ENCODE measurements at regions not wholly inside any gene's neighbourhood (a gene's known extent, or its start where the extent isn't known, plus 50 kb on each side); places are given as distances from the start of the nearest gene placed in this dataset.

DNA sequence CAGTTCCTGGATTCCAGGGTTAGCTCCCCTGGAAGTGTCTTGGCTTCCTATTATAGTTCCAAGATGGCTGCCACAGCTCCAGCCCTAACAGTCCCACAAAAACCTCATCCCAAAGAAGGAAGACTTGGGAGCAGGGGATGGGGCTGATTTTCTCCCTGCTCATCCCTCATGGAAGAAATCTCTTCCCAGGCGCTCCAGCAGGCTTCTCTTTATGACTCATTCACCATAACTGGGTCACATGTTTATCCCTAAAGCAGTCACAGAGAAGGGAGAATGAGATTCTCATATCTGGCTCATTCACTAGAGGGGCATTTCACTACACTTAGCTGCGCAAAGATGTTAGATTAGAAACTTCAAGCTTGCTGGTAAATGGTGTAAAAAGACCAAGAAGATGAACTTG, 206.5 kb upstream of the IRX3 start:
- TF ChIP-seq, protein P1, sequence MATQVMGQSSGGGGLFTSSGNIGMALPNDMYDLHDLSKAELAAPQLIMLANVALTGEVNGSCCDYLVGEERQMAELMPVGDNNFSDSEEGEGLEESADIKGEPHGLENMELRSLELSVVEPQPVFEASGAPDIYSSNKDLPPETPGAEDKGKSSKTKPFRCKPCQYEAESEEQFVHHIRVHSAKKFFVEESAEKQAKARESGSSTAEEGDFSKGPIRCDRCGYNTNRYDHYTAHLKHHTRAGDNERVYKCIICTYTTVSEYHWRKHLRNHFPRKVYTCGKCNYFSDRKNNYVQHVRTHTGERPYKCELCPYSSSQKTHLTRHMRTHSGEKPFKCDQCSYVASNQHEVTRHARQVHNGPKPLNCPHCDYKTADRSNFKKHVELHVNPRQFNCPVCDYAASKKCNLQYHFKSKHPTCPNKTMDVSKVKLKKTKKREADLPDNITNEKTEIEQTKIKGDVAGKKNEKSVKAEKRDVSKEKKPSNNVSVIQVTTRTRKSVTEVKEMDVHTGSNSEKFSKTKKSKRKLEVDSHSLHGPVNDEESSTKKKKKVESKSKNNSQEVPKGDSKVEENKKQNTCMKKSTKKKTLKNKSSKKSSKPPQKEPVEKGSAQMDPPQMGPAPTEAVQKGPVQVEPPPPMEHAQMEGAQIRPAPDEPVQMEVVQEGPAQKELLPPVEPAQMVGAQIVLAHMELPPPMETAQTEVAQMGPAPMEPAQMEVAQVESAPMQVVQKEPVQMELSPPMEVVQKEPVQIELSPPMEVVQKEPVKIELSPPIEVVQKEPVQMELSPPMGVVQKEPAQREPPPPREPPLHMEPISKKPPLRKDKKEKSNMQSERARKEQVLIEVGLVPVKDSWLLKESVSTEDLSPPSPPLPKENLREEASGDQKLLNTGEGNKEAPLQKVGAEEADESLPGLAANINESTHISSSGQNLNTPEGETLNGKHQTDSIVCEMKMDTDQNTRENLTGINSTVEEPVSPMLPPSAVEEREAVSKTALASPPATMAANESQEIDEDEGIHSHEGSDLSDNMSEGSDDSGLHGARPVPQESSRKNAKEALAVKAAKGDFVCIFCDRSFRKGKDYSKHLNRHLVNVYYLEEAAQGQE (IDR thresholded peaks at IDR 0.05; ENCODE audit: insufficient read depth in 1 of 2, low read depth in 2 of 2, low read length in 1 of 2): no peak
- TF ChIP-seq SIN3A (IDR thresholded peaks at IDR 0.05; ENCODE audit: borderline replicate concordance, insufficient read depth, low read depth, low read length): no peak
- TF ChIP-seq, protein P2, sequence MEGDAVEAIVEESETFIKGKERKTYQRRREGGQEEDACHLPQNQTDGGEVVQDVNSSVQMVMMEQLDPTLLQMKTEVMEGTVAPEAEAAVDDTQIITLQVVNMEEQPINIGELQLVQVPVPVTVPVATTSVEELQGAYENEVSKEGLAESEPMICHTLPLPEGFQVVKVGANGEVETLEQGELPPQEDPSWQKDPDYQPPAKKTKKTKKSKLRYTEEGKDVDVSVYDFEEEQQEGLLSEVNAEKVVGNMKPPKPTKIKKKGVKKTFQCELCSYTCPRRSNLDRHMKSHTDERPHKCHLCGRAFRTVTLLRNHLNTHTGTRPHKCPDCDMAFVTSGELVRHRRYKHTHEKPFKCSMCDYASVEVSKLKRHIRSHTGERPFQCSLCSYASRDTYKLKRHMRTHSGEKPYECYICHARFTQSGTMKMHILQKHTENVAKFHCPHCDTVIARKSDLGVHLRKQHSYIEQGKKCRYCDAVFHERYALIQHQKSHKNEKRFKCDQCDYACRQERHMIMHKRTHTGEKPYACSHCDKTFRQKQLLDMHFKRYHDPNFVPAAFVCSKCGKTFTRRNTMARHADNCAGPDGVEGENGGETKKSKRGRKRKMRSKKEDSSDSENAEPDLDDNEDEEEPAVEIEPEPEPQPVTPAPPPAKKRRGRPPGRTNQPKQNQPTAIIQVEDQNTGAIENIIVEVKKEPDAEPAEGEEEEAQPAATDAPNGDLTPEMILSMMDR (IDR thresholded peaks at IDR 0.05): no peak
- no peak for TF ChIP-seq TCF7L2 (IDR thresholded peaks at IDR 0.05; ENCODE audit: low read depth, low read length)
- no peak for TF ChIP-seq POLR2AphosphoS5 (IDR thresholded peaks at IDR 0.05; ENCODE audit: low read depth, low read length)
- intact Hi-C loops (cut with micrococcal nuclease; ENCODE audit: unreplicated experiment): no loop called here
- BruUV-seq (replicated peaks): no TSS peak
- H3K27ac ChIP-seq (ENCODE audit: low read length): no peak overlapping the region
- H3K27me3 ChIP-seq (ENCODE audit: control insufficient read depth, insufficient read depth, low read length): no peaks in the 10 kb centered on the region; the same call in 1 of the 2 replicates
- H3K4me1 ChIP-seq (ENCODE audit: control insufficient read depth, insufficient read depth, low read length): no peaks in the 10 kb centered on the region; the same call in 1 of the 2 replicates
- in situ Hi-C loops (cut with HindIII; ENCODE audit: low pct_unique_long_range_greater_than_20kb, low sequenced_read_pairs): no loop called here
- ChIA-PET POLR2A (no interaction called here), CTCF (no interaction called here)
- H3K9me3 ChIP-seq (ENCODE audit: control insufficient read depth, insufficient read depth, low read depth, low read length): no peaks in the 10 kb centered on the region
- no peak overlapping the region for H3K4me3 ChIP-seq (ENCODE audit: low read depth in 2 of 2, low read length in 2 of 2)
- no peaks in the 10 kb centered on the region for H3K36me3 ChIP-seq (ENCODE audit: control insufficient read depth, insufficient read depth, low read length)
- DNase-seq (ENCODE audit: low read depth, low spot score) (no peak), ATAC-seq (no peak)

DNA sequence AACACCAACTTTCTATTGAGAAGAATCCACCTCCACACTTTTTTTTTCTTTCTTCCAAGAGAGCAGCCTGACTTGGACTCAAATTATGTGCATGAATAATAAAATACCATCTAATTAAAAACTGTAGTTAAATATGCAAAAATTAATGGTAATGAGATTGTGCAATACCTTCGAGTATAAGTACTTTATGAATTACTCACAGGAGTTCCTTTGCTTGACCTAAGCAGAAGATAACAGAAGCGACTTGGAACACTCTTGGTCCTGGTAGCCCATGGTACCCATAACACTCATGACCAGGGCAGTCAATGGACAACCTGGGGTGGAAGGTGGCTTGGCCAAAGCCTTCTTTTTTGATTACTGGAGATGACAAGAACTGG, 203.5 kb upstream of the IRX3 start:
- BruUV-seq (replicated peaks): no TSS peak
- Histone ChIP-seq H3K9me3 (ENCODE audit: control insufficient read depth, insufficient read depth, low read depth, low read length) (no peaks in the 10 kb centered on the region), H3K4me1 (ENCODE audit: control insufficient read depth, insufficient read depth, low read length) (no peaks in the 10 kb centered on the region; the same call in 1 of the 2 replicates), H3K36me3 (ENCODE audit: control insufficient read depth, insufficient read depth, low read length) (no peaks in the 10 kb centered on the region), H3K27me3 (ENCODE audit: control insufficient read depth, insufficient read depth, low read length) (no peaks in the 10 kb centered on the region; the same call in 1 of the 2 replicates), H3K4me3 (ENCODE audit: low read depth in 2 of 2, low read length in 2 of 2) (no peak overlapping the region), H3K27ac (ENCODE audit: low read length) (no peak overlapping the region)
- TF ChIP-seq, protein P2 (IDR thresholded peaks at IDR 0.05): no peak
- TF ChIP-seq, protein P1 (IDR thresholded peaks at IDR 0.05; ENCODE audit: insufficient read depth in 1 of 2, low read depth in 2 of 2, low read length in 1 of 2): no peak
- TF ChIP-seq TCF7L2 (IDR thresholded peaks at IDR 0.05; ENCODE audit: low read depth, low read length): no peak
- TF ChIP-seq SIN3A (IDR thresholded peaks at IDR 0.05; ENCODE audit: borderline replicate concordance, insufficient read depth, low read depth, low read length): no peak
- TF ChIP-seq POLR2AphosphoS5 (IDR thresholded peaks at IDR 0.05; ENCODE audit: low read depth, low read length): no peak
- POLR2A ChIA-PET: no interaction called here
- in situ Hi-C loops (cut with HindIII; ENCODE audit: low pct_unique_long_range_greater_than_20kb, low sequenced_read_pairs): no loop called here
- DNase-seq (ENCODE audit: low read depth, low spot score): no peak
- CTCF ChIA-PET: interaction anchor here (0.6 kb wide), 1 partner anchor 540 kb away, joined by 3 read pairs; no protein-coding TSS in a partner anchor
- intact Hi-C loops (cut with micrococcal nuclease; ENCODE audit: unreplicated experiment): no loop called here
- ATAC-seq: no peak
